DND-41 (cell line): ENCODE measurements at regions not wholly inside any gene's neighbourhood (a gene's known extent, or its start where the extent isn't known, plus 50 kb on each side); places are given as distances from the start of the nearest gene placed in this dataset.

Source experiments
- ATAC-seq: fragments of 200-7000 bp; cut with Tn5 transposase; 3 replicates; pipeline ENCODE4 v1.9.1; 2021; ENCODE audit warnings: low read depth; ENCODE audit not compliant: insufficient read depth
- DNase-seq: peaks from one replicate; pipeline ENCODE4 v3.0.0-alpha.2; 2020
- H2AFZ ChIP-seq: 2 replicates; pipeline ENCODE4 v1.6.0; 2012; ENCODE audit warnings: low read depth, low read length
- H3K27ac ChIP-seq: 2 replicates; pipeline ENCODE4 v1.5.1; 2012; ENCODE audit warnings: low read length, inconsistent platforms
- H3K27me3 ChIP-seq: fragments of 200-600 bp; sonication (generic); 2 replicates; pipeline ENCODE4 v1.6.0; 2012; ENCODE audit warnings: low read length, mild to moderate bottlenecking, inconsistent platforms; ENCODE audit not compliant: insufficient read depth, poor library complexity
- H3K36me3 ChIP-seq: 2 replicates; pipeline ENCODE4 v1.5.1; 2012; ENCODE audit warnings: low read length, inconsistent platforms; ENCODE audit not compliant: insufficient read depth
- H3K4me1 ChIP-seq: 2 replicates; pipeline ENCODE4 v1.5.1; 2012; ENCODE audit warnings: mild to moderate bottlenecking, low read length; ENCODE audit not compliant: insufficient read depth
- H3K4me2 ChIP-seq: 2 replicates; pipeline ENCODE4 v1.6.0; 2012; ENCODE audit warnings: mild to moderate bottlenecking, moderate library complexity, low read length, inconsistent platforms; ENCODE audit not compliant: insufficient read depth
- H3K4me3 ChIP-seq, 2 experiments: fragments of 200-600 bp in 1 of 2; shearing (Covaris generic) in 1 of 2; 2 replicates each; pipeline ENCODE4 v1.5.1; 2012 to 2016; ENCODE audit warnings: inconsistent platforms in 2 of 2, low read length in 2 of 2, mild to moderate bottlenecking in 2 of 2, low read depth in 1 of 2, moderate library complexity in 1 of 2
- H3K79me2 ChIP-seq: 2 replicates; pipeline ENCODE4 v1.6.0; 2012; ENCODE audit warnings: low read length, inconsistent platforms; ENCODE audit not compliant: insufficient read depth
- H3K9ac ChIP-seq: 2 replicates; pipeline ENCODE4 v1.6.0; 2012; ENCODE audit warnings: low read depth, mild to moderate bottlenecking, inconsistent platforms, low read length, moderate library complexity
- H3K9me3 ChIP-seq: 2 replicates; pipeline ENCODE4 v1.5.1; 2012; ENCODE audit warnings: low read length, moderate library complexity, mild to moderate bottlenecking, inconsistent platforms; ENCODE audit not compliant: insufficient read depth, severe bottlenecking
- H4K20me1 ChIP-seq: 2 replicates; pipeline ENCODE4 v1.6.0; 2012; ENCODE audit warnings: low read length; ENCODE audit not compliant: insufficient read depth
- CTCF ChIP-seq: IDR thresholded peaks from 2 replicates; pipeline ENCODE4 v1.5.1; 2012; ENCODE audit warnings: borderline replicate concordance, low read length, moderate library complexity, mild to moderate bottlenecking; ENCODE audit not compliant: poor library complexity, severe bottlenecking; ENCODE audit errors: extremely low read depth
- EZH2 ChIP-seq: IDR thresholded peaks from 3 replicates; pipeline ENCODE4 v1.6.1; 2012; ENCODE audit warnings: borderline replicate concordance, low read depth, mild to moderate bottlenecking, moderate library complexity, low read length, inconsistent platforms; ENCODE audit not compliant: severe bottlenecking

- H3K27me3 ChIP-seq, result peaks cover 10% of the 10 kb centered on the region
- no peak for ATAC-seq
- no peaks in the 10 kb centered on the region for H4K20me1 ChIP-seq
- H3K4me1 ChIP-seq, result no peaks in the 10 kb centered on the region
- no peak overlapping the region for H3K4me3 ChIP-seq
- H3K9me3 ChIP-seq, result no peaks in the 10 kb centered on the region
- no peak overlapping the region for H3K9ac ChIP-seq
- H3K27ac ChIP-seq, result no peak overlapping the region
- no peaks in the 10 kb centered on the region for H3K79me2 ChIP-seq
- no peak for DNase-seq
- no peak overlapping the region for H3K4me2 ChIP-seq
- H3K36me3 ChIP-seq, result no peaks in the 10 kb centered on the region
- TF ChIP-seq CTCF (no peak), EZH2 (no peak)
- H2AFZ ChIP-seq, result no peak overlapping the region
These were observed 72.4 kb upstream of the EDNRB start for GRCh38 chr13:77991003-77991402.

GRCh38 chr13:77989281-77989680 is 70.7 kb upstream of the EDNRB start:
- H4K20me1 ChIP-seq, result no peaks in the 10 kb centered on the region
- no peak overlapping the region for H3K9ac ChIP-seq
- DNase-seq (no peak), ATAC-seq (no peak)
- H3K4me1 ChIP-seq, result no peaks in the 10 kb centered on the region
- no peak overlapping the region for H2AFZ ChIP-seq
- no peak overlapping the region for H3K27ac ChIP-seq
- no peak overlapping the region for H3K4me3 ChIP-seq
- H3K27me3 ChIP-seq, result peaks cover 10% of the 10 kb centered on the region
- H3K79me2 ChIP-seq, result no peaks in the 10 kb centered on the region
- no peaks in the 10 kb centered on the region for H3K36me3 ChIP-seq
- no peaks in the 10 kb centered on the region for H3K9me3 ChIP-seq
- H3K4me2 ChIP-seq, result no peak overlapping the region
- TF ChIP-seq CTCF, result no peak
- no peak for TF ChIP-seq EZH2

GRCh38 chr13:77988355-77988754 is 69.7 kb upstream of the EDNRB start:
- H3K4me1 ChIP-seq, result no peaks in the 10 kb centered on the region
- no peak overlapping the region for H2AFZ ChIP-seq
- no peaks in the 10 kb centered on the region for H3K79me2 ChIP-seq
- ATAC-seq (no peak), DNase-seq (no peak)
- TF ChIP-seq CTCF (no peak), EZH2 (no peak)
- H3K9ac ChIP-seq, result no peak overlapping the region
- peaks cover 10% of the 10 kb centered on the region for H3K27me3 ChIP-seq
- H3K4me2 ChIP-seq, result no peak overlapping the region
- H3K4me3 ChIP-seq, result no peak overlapping the region
- no peaks in the 10 kb centered on the region for H3K9me3 ChIP-seq
- no peaks in the 10 kb centered on the region for H4K20me1 ChIP-seq
- no peak overlapping the region for H3K27ac ChIP-seq
- H3K36me3 ChIP-seq, result no peaks in the 10 kb centered on the region

- Histone ChIP-seq H3K9me3 (no peaks in the 10 kb centered on the region), H3K36me3 (no peaks in the 10 kb centered on the region), H3K4me3 (no peak overlapping the region), H3K79me2 (no peaks in the 10 kb centered on the region), H3K27me3 (peaks cover 10% of the 10 kb centered on the region), H3K4me2 (no peak overlapping the region), H2AFZ (no peak overlapping the region), H3K9ac (no peak overlapping the region), H4K20me1 (no peaks in the 10 kb centered on the region), H3K27ac (no peak overlapping the region), H3K4me1 (no peaks in the 10 kb centered on the region)
- DNase-seq (no peak), ATAC-seq (no peak)
- TF ChIP-seq EZH2 (no peak), CTCF (no peak)
These were observed 68.1 kb upstream of the EDNRB start for GRCh38 chr13:77986713-77987112.
